ENCODE measurements at regions not wholly inside any gene's neighbourhood (a gene's known extent, or its start where the extent isn't known, plus 50 kb on each side); places are given as distances from the start of the nearest gene placed in this dataset.
"Not testable (repeated sequence)": the region's sequence is repeated elsewhere in the genome, so short reads cannot be mapped to it uniquely, and the experiment has no call there.

DNA sequence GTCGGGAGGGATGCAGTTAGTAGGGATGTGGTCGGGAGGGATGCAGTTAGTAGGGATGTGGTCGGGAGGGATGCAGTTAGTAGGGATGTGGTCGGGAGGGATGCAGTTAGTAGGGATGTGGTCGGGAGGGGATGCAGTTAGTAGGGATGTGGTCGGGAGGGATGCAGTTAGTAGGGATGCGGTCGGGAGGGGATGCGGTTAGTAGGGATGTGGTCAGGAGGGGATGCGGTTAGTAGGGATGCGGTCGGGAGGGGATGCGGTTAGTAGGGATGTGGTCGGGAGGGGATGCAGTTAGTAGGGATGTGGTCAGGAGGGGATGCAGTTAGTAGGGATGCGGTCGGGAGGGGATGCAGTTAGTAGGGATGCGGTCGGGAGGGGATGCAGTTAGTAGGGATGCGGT, 96.2 kb downstream of the BDH1 start:
- not testable (repeated sequence) for FAIRE-seq

DNA sequence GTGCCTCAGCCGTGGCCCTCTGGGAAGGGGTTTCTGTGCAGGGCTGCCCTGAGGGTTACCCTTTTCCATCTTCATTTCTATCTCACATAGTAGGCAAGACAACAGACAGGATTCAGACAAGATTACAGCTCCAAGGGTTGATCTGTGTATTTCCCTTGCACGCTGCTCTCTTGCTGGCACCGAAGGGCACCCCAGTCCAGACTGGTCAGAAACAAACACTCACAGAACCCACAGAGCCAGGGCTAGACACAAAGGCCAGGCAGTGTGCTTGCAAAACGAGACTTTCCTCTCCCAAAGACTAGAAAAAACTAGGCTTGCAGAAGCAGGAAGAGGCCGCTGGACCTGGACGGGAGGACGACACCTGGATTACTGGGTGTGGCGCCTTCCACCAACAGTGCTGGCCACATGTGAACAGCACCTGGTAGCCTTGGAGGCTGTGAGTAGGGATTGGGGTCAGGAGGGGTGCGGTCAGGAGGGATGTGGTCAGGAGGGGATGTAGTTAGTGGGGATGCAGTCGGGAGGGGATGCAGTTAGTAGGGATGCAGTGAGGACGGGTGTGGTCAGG, 96.8 kb downstream of the BDH1 start:
- no peak for FAIRE-seq

DNA sequence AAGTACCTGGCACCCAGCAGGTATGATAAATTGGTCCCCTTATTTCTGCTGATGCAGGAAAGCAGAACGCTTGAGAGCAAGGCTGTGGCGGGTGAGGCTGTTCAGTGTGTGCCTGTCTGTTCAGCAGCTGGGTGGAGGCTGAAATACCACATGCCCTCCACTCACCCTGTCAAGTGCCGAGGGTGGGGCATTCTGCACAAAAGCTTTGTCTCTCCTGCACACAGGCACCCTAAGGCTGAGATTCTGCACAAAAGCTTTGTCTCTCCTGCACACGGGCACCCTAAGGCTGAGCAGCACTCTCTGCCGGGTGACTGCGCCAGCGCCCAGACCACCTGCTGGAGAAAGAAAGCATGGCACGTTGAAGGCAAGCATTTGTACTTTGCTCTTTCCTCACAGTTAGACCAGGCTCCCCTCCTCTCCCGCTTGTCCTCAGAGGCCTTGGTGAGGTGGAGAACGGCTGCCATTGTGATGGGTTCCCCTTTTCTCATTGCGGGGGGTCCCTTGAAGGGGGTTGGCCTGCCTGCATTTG, 97.5 kb downstream of the BDH1 start:
- FAIRE-seq, result no peak

DNA sequence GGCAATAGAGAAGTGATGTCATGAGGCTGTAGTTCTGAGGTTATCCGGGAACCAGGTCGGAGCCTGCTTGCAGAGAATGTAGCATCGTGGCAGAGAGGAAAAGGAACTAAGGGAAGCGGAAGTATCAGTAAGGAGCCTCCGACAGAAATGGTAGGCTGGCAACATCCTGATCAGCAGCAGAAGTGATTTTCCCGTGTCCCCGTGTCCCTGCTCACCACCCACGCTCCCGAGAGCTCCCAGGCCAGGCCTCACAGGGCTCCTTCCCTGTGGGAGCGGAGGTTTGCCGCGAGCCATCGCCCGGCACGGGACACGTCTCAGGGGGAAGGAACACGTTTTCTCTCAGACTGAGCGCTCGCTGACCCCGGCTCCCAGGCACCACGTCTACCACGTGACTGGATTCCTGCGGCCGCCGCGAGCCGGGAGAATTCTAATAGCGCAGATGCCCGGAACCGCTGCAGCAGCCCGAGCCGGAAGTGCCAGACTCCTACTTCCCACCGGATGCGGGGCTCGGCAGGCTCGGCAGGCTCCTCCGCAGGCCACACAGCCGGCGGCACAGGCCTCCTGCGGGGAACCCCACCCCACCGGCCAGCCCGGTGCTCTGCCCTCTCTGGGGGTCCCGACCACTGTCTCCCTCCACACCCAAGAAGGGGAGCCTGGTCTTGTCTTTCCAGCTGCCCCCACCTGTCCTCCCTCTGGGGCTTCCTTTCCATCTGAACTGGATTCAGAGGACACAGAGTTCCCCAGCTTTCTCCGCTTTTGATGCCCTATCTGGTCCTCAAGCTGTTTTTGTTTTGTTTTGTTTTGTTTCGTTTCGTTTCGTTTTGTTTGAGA, 99.3 kb downstream of the BDH1 start:
- FAIRE-seq, result no peak

DNA sequence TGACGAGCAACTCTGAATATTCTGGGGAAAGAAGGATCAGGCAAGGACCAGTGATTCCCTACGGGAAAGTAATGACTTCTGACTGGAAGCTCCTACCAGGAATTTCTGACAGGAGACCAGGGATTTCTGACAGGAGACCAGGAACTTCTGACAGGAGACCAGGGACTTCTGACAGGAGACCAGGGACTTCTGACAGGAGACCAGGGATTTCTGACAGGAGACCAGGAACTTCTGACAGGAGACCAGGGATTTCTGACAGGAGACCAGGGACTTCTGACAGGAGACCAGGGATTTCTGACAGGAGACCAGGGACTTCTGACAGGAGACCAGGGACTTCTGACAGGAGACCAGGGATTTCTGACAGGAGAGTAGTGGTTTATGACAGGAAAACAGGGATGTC, 100.9 kb downstream of the BDH1 start:
- FAIRE-seq, result not testable (repeated sequence)

DNA sequence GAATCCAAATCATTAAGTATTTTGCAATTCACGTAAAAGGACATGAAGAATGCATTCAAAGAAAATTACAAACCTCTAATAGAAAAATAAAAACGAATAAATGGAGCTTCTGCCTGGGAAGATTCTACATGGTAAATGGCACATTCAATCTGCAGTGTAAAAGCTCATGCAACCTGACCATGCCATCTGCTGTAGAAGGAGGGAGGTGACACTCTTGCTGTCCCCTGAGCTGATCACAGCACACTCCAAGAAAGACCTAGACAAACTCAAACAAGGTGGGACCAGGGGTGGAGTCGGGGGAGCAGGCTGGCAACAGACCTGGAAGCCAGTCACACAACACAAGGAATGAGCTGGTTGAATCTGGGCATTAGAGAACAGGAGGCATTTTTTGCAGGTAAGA, 101.8 kb downstream of the BDH1 start:
- FAIRE-seq, result no peak

DNA sequence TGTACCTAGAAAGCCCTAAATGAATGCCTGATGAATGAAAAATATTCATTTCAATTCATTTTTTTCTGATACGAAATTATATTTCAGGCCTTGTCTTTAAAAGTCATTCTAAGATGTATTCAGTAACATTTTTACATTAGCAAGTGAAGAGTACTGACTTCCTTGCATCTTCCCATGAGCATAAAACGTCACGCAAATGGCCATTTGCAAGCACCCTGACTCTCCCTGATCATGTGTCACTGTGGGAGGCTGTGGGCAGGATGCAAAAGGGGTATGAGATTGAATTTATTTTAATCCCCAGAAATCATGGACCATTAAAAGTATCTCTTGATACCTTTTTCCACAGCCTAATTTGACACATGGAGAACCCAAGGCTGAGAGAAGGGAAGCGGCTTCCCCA, 105.0 kb downstream of the BDH1 start:
- no peak for FAIRE-seq

DNA sequence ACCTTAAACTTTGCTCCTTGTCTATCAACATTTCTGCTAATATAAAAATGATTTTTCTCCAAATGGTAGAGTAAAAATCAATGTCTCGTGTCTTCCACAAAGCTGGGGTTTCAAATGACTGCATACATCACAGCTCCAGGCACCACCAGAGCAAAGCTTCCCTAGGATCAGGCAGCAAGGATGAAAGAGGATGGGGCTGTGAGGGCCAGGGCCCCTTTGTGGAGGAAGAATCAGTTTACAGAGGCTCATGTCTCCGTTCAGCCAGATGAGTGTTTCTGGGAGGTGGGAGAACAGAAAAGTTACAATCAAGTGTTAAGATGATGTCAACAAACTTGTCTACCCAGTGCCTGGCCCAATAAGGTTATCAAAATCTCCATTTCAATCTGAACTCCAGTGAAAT, 105.5 kb downstream of the BDH1 start:
- no peak for FAIRE-seq

DNA sequence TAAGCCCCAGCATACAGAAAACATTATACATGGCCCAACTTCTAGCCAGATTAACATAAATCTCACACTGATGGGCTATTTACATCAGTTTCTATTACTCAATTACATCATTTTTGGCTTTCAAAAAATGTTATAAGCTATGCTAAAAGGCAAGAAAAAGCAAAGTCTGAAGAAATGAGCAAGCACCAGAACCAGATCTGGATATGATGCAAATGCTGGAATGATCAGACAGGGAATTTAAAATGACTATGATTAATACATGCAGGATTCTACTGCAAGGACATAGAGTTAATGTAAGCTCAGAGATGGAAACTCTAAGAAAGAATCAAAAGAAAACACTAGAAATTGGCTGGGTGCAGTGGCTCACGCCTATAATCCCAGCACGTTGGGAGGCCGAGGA, 106.6 kb downstream of the BDH1 start:
- not testable (repeated sequence) for FAIRE-seq

DNA sequence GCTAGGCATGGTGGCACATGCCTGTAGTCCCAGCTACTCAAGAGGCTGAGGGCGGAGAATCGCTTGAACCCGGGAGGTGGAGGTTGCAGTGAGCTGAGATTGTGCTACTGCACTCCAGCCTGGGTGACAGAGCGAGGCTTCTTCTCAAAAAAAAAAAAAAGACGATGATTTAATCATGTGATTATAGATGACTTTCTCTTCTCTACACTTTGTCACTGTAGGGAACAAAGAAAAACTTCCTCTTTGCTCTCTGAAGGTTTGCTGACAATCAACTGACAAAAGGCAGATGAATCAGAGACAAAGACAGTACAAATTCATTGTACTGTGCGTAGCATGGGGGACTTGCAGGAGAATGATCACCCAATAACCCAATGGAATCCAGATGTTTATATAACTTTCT, 108.0 kb downstream of the BDH1 start:
- FAIRE-seq, result not testable (repeated sequence)

DNA sequence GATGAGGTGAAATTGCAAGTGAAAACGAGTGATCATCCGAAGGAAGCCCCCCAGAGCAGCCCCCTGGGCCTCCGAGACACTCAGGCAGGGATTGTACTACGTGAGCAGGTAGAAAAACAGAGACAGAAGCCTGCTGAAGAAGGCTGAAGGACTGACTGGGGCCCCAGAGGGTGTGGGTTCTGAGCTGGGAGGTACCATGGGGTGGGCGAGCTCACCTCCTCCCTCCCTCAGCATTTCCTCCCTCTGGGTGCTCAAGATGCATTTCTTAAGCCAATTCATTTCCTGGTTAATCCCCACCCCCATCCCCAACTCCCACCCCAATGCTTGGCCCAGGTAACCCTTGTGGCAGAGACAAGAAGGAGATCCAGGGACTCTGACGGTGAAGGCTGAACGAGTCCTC, 108.7 kb downstream of the BDH1 start:
- no peak for FAIRE-seq

DNA sequence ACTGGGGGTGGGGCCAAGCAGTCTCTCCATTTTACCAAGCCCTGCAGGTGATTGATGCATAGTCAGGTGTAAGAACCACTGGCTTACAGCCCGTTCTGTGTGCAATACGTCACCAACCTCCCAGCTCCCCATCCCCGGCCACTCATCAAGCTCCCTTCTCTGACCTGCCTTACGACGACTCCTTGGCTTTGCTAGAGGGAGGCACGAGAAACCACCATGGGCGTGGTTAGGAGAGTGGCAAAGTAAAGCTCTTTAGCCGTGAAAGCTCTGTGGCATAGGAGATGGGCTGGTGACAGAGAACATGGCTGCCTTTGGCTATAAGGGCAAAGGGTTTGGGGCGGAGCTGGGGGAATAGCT, 109.1 kb downstream of the BDH1 start:
- no peak for FAIRE-seq

DNA sequence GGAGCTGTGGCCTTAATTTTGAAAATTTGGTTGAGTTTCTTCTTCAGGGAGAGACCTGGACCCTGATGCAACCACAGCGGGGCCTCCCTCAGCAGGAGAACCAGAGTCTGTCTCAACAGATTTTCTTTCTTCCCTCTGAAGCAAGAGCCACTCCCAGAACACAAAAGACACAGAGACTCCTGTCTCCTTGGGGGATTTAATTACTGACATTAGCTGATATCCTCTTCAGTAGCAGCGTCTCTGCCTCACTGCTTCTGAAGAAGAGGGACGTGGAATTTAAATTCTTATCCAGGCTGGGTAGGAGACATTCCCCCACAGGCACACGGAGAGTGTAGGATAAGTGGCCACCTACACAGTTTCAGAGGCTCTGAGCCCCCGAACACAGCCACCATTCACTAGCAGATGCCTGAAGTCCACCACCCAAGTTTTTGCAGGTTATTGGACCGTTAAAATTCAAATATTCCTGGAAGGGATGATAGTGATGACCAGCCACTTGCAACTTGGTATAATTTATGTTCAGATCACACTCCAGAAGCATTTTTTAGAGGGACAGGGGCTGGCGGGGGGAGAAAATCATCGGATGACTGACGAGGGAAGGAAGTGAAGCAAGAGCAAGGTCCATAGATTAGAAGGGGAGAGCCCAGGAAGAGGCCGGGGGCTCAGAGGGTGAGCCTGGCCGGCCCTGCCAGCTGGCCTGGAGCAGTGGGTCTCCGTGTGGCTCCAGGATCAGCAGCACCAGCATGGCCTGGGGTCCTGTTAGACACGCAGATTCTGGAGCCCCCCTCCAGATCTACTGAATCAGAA, 109.7 kb downstream of the BDH1 start:
- no peak for FAIRE-seq

DNA sequence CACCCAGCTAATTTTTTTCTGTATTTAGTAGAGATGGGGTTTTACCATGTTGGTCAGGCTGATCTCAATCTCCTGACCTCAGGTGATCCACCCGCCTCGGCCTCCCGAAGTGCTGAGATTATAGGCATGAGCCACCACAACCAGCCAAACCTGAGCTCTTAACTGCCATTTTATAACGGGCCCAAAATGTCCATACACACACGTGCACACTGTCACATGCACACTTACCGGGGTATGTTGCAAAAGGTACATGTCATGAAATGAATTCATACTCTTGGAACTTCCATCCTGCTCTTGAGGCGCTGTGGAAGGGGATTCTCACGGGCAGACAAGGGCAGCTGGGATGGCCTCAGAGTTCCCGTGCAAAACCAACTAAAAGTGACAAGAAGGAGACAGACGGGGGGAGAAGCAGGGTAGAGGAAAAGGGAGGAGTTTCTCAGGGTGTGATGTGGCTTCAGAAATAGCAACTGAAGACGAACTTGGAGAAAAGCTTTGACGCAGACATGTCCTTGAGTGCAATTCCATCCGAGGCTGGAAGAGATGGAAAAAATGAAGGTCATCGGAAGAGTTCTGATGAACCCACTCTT, 110.9 kb downstream of the BDH1 start:
- FAIRE-seq, result no peak

DNA sequence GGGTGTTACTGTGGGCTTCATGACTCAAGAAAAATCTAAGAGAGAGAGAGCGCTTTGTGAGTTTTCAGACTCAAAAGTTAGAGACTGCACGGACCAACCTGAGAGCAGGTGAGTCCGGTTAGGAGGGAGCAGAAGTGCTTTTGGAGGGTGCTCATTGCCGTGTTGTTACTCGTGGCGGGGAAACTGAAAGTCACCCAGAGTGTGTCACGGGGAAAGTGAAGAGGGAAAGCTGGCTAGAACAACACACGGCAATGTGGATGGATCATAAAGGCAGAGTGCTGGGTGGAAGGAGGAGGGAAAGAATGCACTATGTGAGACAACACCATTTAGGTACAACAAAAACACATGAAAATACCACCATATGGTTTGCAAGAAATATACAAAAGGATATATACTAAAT, 112.3 kb downstream of the BDH1 start:
- no peak for FAIRE-seq

DNA sequence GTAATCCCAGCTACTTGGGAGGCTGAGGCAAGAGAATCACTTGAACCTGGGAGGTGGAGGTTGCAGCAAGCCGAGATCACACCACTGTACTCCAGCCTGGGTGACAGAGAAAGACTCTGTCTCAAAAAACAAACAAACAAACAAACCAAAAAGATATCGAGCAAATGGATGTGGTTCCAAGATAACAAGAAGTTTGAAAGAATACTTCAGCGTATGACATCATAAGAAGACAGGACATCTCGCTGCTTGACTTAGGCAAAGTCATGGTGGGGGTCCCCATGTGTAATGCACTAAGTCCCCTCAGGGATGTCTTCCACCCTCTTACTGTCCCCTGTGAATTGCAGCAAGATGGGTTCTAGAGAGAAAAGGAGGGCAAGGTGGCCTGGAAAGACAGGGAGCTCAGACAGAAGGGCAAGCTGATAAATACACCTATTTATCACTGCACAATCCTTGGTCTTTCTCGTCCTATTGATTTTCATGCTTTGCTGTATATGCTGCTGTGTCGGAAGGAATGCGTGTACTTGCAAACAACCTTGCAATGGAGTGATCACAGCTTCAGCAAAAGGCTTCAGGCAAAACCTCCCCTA, 115.0 kb downstream of the BDH1 start:
- FAIRE-seq, result no peak

DNA sequence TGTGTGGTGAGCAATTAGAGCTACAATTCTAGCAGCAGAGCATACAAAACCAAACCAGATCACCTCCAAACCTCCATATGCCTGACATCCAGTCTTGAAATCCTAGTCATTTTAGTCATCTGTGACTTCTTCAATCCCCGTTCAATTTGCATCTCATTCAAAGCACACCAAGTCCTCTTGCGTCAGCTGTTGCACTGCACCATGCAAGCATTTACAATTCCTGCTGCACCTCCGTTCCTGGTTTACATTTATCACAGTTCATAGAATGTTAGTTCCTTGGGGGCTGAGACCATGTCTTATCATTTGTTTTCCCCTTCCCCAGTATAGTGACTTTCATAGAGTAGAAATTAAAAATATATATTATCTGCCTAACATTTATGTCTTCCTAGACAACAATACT, 116.9 kb downstream of the BDH1 start:
- no peak for FAIRE-seq

DNA sequence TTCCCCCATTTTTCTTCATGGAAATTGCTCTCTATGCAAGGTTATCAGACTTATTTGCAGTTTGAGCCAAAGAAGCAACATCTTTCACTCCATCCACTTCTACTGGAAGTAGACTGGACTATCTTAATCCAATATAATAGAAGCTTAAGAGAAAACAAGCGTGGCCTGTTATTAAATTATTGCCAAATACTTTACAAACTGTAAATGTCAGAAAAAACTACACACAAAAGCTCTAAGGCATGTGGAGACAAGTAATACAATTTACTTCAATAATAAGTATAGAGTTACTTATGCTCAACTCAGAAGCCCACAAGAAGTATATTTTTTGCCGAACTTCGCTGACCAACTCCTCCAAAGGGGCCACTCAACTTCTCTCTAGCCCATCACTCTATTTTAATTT, 120.3 kb downstream of the BDH1 start:
- no peak for FAIRE-seq

DNA sequence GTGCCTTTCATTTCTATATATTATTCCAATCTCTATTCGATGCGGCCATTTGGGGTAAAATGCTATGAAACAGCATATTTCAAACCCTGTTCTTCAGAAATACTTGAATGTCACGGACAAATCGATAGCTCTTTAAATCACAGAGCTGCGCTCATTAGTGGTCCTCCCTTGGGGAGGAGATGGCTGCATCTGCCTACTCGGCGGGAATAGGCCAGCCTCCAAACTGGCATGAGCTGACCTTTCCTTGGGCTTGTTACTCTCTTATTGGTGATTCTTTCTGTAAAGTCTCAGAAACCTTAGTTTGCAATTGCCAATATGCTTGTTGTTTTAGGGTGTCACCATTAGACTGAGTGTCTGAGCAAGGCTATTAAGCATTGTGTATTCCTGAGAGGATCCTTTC, 120.9 kb downstream of the BDH1 start:
- no peak for FAIRE-seq

DNA sequence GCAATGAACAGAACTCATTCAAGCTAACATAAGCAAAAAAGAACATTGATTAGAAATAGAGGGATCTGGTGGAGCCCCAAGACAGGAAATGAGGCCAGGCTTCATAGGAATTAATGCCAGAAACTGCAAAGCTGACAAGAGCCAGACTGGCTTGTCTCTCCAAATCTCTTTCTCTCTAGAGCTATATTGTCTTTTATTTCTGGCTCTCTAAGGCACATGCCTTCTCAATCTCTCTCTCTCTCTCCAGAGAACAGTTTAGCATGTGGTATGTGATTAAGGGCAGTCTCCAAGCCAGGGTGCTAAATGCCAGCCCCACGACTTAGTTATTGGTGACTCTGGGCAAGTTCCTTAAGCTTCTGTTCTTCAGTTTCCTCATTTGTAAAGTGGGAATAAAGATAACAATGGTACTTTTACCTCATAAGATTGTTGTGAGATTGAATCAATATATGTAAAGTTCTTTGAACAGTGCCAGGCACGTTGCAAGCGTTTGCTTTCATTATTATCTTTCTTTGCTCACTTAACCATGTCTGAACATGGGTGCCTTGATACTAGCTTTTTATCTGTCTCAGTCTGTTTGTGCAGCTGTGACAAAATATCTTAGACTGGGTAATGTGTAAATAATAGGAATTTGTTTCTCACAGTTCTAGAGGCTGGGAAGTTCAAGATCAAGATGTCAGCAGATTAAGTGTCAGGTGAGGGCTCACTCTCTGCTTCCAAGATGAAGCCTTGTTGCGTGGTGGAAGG, 123.2 kb downstream of the BDH1 start:
- no peak for FAIRE-seq

DNA sequence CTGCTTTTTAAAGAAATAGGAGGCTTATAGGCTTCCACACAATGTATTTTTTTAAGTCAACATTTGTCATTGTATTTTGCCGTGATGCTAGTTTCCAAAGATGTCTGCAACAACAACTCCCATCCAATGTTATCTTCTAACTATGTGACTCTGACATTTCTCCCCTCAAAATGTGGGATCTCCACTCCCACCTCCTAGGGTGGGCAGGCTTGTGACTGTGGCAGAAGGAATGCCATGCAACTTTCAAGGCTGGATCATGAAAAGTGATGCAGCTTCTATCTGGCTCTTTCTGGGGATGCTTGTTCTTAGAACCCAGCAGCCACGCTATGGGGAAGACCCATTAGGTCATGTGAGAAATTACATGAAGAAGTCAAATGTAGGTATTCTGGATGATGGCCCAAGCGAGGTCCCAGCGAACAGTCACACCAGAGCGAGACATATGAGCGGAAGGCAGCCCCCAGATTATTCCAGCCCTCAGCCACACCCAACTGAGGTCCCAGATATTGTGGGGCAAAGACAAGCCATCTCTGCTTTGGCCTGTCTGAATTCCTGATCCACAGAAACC, 124.3 kb downstream of the BDH1 start:
- no peak for FAIRE-seq

DNA sequence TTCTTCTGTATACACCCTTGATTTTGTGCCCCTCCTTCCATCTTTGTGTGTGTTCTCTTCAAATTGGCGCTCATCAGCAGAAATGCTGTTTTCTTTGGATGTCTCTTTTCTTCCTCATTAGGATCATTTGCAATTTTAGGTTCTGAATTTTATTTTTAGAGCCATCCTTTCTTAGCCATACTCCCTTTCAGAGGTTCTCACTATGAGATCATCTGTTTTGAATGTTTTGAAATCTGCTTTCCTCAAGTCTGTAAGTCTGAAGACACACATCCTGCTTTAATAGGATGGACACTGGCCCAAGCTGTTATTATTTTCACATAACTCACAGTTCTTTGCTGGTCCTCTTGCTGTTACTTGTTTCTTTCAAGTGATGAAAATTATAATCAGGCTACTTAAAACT, 124.8 kb downstream of the BDH1 start:
- no peak for FAIRE-seq

All from islet of Langerhans (tissue), 1 donor.